NOMO-1 treated with DMSO at 0.1 percent for 48 hours (cell line): ENCODE measurements at regions not wholly inside any gene's neighbourhood (a gene's known extent, or its start where the extent isn't known, plus 50 kb on each side); places are given as distances from the start of the nearest gene placed in this dataset.
"Not testable (repeated sequence)": the region's sequence is repeated elsewhere in the genome, so short reads cannot be mapped to it uniquely, and the experiment has no call there.

Experiments
- DNase-seq: peaks from one replicate; lab custom pipeline; 2025; ENCODE audit not compliant: unreplicated experiment; lab: John Stamatoyannopoulos, UW

DNA sequence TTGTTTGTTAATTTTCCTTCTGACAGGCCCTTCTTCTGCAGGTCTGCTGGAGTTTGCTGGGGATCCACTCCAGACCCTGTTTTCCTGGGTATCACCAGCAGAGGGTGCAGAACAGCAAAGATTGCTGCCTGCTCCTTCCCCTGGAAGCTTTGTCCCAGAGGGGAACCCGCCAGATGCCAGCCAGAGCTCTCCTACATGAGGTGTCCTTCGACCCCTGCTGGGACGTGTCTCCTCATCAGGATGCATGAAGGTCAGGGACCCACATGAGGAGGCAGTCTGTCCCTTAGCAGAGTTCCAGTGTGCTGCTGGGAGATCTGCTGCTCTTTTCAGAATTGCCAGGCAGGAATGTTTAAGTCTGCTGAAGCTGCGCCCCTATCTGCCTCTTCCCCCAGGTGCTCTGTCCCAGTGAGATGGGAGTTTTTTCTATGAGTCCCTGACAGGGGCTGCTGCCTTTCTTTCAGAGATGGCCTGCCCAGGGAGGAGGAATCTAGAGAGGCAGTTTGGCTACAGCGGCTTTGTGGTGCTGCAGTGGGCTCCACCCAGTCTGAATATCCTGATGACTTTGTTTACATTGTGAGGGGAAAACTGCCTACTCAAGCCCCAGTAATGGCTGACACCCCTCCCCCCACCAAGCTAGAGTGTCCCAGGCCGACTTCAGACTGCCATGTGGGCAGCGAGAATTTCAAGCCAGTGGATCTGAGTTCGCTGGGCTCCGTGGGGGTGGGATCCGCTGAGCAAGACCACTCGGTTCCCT lies 772.0 kb upstream of the FAM174A start:
- no peak for DNase-seq

DNA sequence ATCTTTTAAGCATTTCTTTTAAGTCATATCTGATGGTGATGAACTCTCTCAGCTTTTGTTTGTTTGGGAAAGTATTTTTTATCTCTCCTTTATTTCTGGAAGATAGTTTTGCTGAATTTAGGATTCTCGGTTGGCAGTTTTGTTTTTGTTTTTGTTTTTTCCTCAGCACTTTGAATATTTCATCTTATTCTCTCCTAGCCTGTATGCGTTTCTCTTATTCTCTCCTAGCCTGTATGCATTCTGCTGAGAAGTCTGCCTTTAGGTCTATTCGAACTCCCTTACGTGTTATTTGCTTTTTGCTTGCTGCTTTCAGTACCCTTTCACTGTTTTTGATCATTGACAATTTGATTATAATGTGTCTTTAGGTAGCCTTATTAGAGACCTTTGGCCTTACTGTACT lies 787.8 kb upstream of the FAM174A start:
- no peak for DNase-seq

DNA sequence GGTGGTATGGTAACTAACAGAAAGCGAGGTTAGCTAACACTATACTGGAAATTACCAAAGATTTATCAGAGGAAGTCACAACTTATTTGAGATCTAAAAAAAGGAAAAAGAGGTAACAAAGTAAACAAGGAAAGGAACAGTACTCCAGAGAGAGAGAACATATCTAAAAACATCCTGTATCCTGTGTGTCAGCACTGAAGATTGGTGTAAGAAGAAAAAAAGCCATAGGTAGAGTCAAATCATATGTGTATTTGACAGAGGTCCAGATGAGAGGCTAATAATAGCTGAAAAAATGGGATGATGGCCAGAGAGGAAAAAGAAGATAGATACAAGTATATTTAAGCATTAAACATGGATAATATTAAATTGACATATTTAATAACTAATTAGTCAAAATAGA lies 802.0 kb upstream of the FAM174A start:
- not testable (repeated sequence) for DNase-seq

DNA sequence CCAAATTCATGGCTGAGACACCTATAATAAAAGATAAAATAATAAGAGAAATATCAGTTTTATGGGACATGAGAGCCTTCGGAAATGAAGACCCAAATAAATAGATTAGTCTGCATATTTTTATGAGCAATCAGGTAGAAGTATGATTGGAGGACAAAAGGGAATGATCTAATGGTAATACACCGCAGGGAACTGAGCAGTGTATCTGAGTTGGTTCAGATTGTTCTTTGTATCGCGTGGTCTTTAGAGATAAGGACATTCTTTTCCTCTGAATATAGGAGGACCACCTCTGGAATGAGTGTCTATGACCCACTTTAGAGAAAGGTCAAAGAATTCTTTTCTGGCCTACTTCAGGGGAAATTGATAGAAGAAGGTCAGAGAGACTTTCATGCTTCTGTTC lies 801.8 kb upstream of the CHD1 start:
- DNase-seq = not testable (repeated sequence)

DNA sequence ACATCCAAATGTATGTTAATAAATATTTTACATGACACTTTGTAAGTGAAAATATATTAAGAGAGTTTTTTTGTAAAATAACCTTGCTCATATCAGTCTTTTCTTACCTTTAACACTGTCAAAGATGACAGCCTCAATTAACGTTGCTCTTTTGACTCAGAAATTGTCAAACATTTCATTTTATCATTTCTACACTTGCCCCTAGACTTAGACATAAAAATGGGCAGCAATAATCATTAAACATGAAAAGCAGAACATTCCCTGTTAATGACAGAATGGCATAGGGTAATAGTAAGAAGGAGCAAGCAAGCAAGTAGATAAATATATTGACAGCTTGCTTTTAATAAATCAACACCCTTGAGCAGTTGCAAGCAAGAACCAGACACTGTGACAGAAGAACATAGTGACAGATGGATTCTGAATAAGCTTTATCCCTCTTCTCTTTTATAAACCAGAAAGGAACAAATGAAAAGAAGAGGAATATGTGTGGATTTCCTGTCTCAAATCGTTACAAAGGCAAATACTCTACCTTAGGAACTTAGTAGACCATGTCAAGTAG lies 796.0 kb upstream of the CHD1 start:
- no peak for DNase-seq

DNA sequence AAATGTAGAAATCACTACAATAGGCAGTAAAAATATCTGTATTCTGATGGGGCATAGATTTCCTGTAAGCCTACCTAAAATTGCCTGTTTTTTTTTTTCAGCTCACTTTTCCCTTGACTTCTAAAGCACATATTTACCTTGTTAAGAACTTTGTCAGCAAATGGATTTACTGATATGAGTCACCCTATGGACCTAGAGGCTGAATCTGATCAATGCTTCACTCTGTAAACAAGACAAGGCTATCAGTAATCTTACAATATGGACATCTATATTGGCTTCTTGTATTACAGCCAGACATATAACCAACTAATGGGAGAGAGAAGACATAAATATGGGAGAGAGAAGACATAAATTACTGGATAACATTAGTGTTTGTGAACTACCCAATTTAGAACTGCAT lies 792.7 kb upstream of the CHD1 start:
- no peak for DNase-seq

DNA sequence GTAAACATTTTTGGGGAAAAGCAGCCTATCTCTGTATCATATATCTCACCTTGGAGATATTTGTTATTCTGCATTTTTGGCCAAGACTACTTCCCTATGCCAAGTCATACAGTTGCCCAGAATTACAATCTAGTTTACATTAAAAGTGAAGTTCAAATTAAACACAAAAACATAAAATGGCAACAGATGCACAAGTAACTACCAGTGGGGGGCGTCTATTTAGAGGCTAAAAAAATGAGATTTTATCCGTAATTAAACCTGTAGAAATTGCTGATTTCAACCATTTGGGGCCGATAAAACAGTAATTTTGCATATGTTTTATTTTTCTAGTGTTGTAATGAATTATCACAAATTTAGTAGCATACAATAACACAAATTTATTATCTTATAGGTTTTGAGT lies 787.1 kb upstream of the CHD1 start:
- DNase-seq = no peak

DNA sequence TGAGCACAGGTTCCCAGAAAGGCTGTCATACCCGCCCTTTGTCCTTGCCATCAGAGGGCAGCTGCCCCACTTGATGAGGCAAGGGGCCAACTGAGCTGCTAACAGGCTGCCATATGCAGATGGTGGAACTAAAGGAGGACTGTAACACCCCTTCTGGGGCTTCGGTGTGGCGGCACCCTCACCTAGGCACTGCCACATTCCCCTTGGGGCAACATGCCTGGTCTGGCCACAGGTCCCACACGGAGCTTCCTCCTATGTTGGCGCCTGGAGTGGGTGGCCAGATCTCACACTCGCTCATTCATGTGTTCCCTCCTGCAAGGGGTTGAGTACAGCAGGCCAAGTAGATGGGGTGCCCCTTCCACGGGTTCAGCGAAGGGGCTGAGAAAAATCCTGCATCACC lies 777.4 kb upstream of the CHD1 start:
- DNase-seq = no peak

DNA sequence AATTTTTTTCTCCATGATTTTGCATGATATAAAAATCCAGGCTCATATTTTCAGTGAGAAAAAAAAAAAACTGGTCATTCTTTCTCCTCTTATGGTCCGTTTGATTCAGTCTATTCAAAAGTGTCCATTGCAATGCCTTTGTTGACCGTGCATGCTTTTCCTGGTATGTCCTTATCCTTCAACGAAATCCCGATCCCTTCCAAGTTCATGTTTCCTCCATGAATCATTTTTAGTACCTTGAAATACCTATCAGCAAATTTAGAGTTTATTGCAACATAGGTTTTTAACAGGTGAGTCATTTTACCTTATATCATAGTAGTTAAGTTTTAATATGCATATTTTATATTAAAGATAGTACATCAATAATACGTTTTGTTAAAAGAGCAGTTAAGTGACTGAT lies 773.8 kb upstream of the CHD1 start:
- DNase-seq = no peak

DNA sequence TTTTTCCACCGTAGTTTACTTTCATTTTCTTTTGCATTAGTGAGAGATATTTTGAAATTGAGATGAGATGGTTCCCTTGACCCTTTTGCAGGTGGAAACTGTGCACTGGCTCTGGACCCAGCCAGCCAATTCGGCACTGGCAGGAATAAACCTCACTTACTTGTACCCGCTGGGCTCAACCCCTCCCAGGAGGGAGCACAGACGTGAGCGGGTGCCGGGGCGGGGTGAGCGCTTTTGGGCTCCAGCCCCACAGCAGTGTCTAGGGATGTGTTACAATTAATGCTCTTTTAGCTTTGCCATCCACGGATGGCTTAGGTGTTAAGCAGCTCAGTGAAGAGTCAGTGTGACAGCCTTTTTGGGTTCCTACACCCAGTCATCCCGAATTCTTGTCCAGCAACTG lies 766.1 kb upstream of the CHD1 start:
- no peak for DNase-seq

DNA sequence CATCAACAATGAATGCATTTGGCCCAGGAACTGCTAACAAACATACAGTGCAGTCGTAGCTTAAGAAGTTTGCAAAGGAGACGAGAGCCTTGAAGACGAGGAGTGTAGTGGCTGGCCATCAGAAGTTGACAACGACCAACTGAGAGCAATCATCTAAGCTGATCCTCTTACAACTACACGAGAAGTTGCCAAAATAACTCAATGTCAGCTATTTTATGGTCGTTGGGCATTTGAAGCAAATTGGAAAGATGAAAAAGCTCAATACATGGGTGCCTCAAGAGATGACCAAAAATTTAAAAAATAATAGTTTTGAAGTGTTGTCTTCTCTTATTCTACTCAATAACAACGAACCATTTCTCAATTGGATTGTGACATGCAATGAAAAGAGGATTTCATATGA lies 757.7 kb upstream of the CHD1 start:
- DNase-seq = no peak

DNA sequence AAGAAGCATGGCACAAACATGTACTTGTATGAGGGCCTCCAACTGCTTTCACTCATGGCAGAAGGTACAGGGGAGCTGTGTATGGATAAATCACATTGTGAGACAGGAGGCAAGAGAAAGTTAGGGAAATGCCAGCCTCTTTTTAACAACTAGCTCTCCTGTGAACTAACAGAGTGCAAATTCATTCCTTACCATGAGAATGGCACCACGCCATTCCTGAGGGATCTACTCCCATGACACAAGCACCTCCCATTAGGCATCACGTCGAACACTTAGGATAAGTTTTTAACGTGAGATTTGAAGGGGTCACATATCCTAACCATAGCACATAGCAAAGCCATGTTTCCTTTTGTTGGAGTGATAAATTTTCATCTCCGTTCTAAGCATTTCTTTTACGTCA lies 747.2 kb upstream of the CHD1 start:
- no peak for DNase-seq

DNA sequence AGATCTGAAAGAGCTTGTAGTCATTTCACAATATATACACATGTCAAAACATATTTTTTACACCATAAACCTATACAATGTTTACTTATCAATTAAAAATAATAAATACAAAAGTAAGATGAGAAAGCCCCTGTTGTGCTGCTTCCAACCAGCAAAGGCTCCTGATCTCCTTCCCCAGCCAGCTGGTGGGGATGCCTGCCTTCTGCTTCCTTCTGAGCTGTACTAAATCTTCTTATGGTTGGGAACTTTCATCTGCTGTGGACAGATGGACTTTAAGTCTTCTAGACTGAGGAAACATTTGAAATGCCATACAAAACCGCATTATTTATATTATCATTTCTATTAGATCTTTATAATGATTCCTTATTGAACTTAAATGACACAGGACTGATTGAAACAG lies 745.3 kb upstream of the CHD1 start:
- no peak for DNase-seq

DNA sequence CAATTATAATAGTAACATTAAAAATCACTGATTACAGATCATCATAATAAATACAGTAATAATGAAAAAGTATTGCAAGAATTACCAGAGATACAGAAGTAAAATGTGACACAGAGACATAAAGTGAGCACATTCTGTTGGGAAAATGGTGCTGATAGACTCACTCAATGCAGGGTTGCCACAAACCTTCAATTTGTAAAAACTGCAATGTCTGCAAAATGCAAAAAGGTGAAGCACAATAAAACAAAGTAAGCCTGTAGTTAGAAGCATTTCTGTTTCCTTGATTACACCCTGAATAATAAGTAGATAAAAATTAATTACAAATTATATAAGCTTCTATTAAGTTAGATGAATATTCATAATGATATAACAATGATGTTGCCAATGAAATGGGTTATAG lies 736.2 kb upstream of the CHD1 start:
- DNase-seq = no peak

DNA sequence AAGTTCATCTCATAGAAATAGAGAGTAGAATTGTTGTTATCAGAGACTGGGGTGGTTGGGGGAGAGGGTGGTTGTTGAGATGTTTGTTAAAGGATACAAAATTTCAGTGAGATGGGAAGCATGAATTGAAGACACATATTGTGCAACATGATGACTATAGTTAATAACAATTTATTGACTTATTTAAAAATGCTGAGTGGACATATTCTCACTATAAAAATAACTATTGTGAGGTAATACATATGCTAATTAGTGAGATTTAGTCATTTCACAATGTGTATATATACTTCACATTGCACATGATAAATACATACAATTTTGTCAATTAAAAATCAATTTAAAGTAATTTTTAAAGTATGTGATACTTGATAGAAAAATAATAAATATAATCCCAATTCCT lies 722.5 kb upstream of the CHD1 start:
- no peak for DNase-seq

DNA sequence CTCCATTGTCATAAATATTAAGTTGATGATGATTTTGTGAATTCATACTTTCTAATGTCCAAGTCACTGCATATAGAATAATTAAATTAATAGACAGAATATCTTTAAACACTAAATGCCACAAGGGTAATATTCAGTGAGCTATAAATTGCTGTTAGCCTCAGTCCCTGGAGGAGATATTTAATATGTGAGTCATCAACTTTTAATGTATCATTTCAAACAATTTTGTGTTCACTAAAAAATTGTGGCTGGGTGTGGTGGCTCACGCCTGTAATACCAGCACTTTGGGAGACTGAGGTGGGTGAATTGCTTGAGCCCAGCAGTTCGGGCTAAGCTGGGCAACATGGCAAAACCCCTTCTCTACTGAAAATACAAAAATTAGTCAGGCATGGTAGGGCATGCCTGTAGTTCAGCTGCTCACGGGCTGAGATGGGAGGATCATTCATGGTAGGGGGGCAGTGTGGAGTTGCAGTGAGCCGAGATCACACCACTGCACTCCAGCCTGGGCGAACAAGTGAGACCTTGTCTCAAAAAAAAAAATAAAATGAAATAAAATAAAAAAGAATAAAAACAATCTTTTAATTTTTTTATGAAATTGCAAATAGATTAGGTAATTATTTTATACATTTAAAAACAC lies 717.3 kb upstream of the CHD1 start:
- DNase-seq = no peak

DNA sequence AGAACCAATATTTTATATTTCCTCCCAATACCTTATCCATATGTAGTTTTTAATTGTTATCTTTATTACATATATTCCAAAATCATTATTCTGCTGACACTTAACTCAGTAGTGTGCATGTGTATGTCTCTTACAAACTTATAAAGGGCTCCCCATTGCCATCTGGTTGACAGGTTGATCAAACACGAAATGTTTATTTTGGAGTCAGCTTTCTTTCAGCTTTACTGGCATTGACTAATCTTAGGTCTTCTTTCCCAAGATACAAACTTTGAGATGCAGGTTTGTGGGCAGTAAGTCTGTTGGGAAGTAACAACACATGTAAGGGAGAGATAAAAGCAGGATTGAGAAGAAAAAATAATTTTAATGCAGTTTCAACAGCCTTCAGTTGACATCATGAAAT lies 716.0 kb upstream of the CHD1 start:
- DNase-seq = no peak

DNA sequence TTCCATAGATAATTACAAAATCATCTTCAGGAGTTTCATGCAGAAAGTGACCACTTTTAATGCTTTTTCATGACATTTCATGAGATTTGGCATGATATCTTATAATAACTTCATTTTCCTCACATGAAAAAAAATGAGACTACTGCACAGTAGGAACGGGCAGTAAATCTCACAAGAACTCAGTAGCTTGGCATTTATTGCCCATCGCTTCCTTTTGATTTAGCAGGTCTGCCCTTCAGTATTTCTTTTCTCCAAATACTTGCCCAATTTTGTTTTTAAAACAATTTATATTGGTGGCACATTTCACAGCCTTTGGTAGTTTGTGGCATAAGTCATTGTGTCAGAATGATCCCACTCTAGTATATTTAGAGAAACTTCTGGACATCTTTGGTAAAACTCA lies 711.8 kb upstream of the CHD1 start:
- no peak for DNase-seq

DNA sequence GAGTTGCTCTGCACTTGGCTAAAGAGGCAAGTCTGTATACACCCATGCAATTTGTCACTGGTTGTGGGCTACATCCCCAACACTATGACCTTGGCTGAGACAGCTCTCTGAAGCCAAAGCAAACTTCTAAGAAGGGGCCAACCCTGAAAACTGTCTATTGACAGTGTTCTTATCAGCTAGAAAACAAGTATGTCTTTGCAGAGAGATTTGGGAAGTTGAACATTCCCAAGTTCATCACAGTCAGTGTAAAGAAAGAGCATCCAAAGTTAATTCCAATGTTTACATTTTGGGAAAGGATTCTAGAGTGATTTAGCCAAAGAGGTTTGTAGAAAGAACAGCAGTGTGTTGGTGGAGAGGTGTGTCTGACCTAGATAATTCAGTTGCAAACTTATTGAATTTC lies 711.1 kb upstream of the CHD1 start:
- no peak for DNase-seq

DNA sequence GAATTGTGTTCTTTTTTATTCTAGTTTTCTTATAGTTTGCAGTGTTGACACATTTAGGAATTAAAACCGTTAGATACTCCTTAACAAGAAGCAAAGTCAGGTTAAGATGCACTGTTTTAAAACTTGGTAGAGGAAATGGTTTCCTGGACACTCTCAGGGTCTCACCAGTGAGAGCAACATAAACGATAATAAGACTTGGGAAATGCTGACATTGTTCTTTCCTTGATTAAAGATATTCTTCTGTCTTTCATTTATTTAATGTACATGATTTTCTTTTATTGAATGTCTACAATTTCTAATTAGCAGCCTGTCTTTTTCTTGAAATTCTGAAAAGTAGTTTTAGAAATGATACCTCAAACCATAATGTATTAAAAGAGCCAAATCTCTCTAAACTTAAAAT lies 707.9 kb upstream of the CHD1 start:
- DNase-seq = no peak

DNA sequence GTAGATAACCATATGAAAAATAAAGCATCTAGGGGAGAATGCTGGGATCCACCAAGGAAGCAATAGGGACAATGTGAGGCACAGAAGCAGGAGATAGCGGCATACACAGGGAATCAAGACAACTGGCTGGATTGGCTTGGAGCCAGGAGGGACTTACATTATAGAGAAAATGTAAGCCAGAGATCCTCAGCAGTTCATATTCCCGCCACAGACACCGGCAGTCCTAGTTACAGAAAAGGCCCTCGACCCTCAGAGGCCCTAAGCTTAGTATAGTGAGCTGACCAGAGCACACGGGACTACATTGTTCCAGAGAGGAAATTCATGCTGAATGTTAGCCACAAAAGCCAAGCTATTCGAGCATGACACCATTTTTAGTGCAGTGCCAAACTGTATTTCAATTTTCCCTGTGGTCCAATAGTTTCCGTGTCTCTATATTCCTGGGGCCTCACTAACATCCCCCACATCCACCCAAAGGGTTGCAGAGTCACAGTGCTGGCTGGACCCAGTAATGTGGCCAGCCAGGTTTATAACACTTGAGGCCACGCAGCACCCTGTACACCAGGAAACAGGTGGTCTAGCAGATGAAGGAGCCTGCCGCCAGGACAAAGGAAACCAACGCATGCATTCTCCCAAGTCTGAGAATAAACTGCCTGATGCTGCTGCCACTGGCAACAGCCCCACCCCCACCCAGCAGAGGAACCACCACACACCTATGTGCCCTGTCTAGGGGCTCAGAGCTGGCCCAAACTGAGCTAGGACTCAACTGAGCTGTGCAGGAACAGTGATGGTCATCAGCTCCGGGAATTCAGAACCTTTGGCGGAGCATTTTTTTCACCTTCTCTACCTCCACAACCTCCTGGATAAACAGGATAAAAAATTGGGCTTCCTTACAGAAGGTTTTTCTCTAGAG lies 693.2 kb upstream of the CHD1 start:
- DNase-seq = no peak

DNA sequence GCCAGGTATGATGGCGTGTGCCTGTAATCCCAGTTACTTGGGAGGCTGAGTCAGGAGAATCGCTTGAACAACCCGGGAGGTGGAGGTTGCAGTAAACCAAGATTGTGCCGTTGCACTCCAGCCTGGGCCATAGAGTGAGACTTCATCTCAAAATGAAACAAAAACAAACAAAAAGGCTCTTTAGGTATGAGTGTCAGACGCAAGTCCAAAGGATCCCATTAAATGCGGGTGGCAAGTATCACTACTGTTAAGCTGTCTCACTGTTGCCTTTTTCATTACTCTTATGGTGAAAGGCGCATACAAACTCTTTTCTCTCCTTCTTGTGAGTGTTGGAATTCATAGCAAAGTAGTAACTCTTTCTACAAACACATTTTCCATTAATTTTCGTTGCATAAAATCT lies 688.5 kb upstream of the CHD1 start:
- no peak for DNase-seq
